Calu3 (cell line): ENCODE measurements at regions not wholly inside any gene's neighbourhood (a gene's known extent, or its start where the extent isn't known, plus 50 kb on each side); places are given as distances from the start of the nearest gene placed in this dataset.

Experiments
- BruUV-seq: library from RNA; stranded (reverse); fragments of 400-500 nt; replicated peaks from 2 replicates; lab custom pipeline; 2021; lab: Mats Ljungman, UMichigan
- CTCF ChIA-PET: fragments of 300-600 bp; sonication (Branson Sonifier 250); formaldehyde crosslinking; loops from one replicate; lab custom pipeline; 2022; ENCODE audit warnings: antibody characterized with exemption; lab: Charles Lee
- DNase-seq: peaks from one replicate; pipeline ENCODE4 v3.0.0; 2022
- H3K27ac Mint-ChIP-seq: one replicate; pipeline ENCODE4 v1.8.0; 2022; ENCODE audit warnings: mixed read lengths; ENCODE audit not compliant: unreplicated experiment
- H3K27me3 Mint-ChIP-seq: one replicate; pipeline ENCODE4 v1.8.0; 2022; ENCODE audit warnings: mixed read lengths; ENCODE audit not compliant: unreplicated experiment
- H3K36me3 Mint-ChIP-seq: one replicate; pipeline ENCODE4 v1.8.0; 2022; ENCODE audit warnings: mild to moderate bottlenecking, moderate library complexity, mixed read lengths; ENCODE audit not compliant: insufficient read depth, unreplicated experiment
- H3K4me1 Mint-ChIP-seq: one replicate; pipeline ENCODE4 v1.8.0; 2022; ENCODE audit warnings: mild to moderate bottlenecking, low read depth, mixed read lengths; ENCODE audit not compliant: unreplicated experiment
- H3K4me3 Mint-ChIP-seq: one replicate; pipeline ENCODE4 v1.8.0; 2022; ENCODE audit warnings: mild to moderate bottlenecking, low read depth, moderate library complexity, mixed read lengths; ENCODE audit not compliant: unreplicated experiment
- H3K9me3 Mint-ChIP-seq: one replicate; pipeline ENCODE4 v1.8.0; 2022; ENCODE audit warnings: low read depth, mixed read lengths; ENCODE audit not compliant: unreplicated experiment
- CTCF ChIP-seq: fragments of 200-600 bp; IDR thresholded peaks from one replicate; pipeline ENCODE4 v1.8.0; 2022; ENCODE audit warnings: antibody characterized with exemption; ENCODE audit not compliant: unreplicated experiment
- intact Hi-C: fragments of 100-400 bp; cut with micrococcal nuclease; formaldehyde crosslinking; loops from one replicate; pipeline ENCODE4 v1.10.0; 2022; ENCODE audit not compliant: unreplicated experiment

- Mint-ChIP-seq H3K27me3 (no peaks in the 10 kb centered on the region), H3K4me3 (no peak overlapping the region), H3K4me1 (no peaks in the 10 kb centered on the region), H3K9me3 (no peaks in the 10 kb centered on the region), H3K27ac (no peak overlapping the region), H3K36me3 (no peaks in the 10 kb centered on the region)
- no TSS peak for BruUV-seq
- DNase-seq, result no peak
- intact Hi-C loops, result no loop called here
- TF ChIP-seq CTCF, result no peak
- CTCF ChIA-PET, result no interaction called here
Measured at GRCh38 chr14:80264702-80265101, 53.4 kb upstream of the DIO2 start.
